GM10266 (cell line): ENCODE measurements at regions not wholly inside any gene's neighbourhood (a gene's known extent, or its start where the extent isn't known, plus 50 kb on each side); places are given as distances from the start of the nearest gene placed in this dataset.
"Not testable (repeated sequence)": the region's sequence is repeated elsewhere in the genome, so short reads cannot be mapped to it uniquely, and the experiment has no call there.

ENCODE experiments used
- DNase-seq: peaks from one replicate; pipeline ENCODE4 v3.0.0; 2012; ENCODE audit errors: extremely low spot score
- TF ChIP-seq, protein P1 (sequence below): IDR thresholded peaks from 2 replicates; pipeline ENCODE4 v1.5.1; 2012; ENCODE audit warnings: mild to moderate bottlenecking, low read depth; ENCODE audit not compliant: control insufficient read depth, insufficient read depth; ENCODE audit errors: missing control alignments

- TF ChIP-seq, protein P1, sequence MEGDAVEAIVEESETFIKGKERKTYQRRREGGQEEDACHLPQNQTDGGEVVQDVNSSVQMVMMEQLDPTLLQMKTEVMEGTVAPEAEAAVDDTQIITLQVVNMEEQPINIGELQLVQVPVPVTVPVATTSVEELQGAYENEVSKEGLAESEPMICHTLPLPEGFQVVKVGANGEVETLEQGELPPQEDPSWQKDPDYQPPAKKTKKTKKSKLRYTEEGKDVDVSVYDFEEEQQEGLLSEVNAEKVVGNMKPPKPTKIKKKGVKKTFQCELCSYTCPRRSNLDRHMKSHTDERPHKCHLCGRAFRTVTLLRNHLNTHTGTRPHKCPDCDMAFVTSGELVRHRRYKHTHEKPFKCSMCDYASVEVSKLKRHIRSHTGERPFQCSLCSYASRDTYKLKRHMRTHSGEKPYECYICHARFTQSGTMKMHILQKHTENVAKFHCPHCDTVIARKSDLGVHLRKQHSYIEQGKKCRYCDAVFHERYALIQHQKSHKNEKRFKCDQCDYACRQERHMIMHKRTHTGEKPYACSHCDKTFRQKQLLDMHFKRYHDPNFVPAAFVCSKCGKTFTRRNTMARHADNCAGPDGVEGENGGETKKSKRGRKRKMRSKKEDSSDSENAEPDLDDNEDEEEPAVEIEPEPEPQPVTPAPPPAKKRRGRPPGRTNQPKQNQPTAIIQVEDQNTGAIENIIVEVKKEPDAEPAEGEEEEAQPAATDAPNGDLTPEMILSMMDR: no peak
- no peak for DNase-seq
These were observed 89.2 kb upstream of the EXOC2 start for GRCh38 chr6:782141-782540.

DNA sequence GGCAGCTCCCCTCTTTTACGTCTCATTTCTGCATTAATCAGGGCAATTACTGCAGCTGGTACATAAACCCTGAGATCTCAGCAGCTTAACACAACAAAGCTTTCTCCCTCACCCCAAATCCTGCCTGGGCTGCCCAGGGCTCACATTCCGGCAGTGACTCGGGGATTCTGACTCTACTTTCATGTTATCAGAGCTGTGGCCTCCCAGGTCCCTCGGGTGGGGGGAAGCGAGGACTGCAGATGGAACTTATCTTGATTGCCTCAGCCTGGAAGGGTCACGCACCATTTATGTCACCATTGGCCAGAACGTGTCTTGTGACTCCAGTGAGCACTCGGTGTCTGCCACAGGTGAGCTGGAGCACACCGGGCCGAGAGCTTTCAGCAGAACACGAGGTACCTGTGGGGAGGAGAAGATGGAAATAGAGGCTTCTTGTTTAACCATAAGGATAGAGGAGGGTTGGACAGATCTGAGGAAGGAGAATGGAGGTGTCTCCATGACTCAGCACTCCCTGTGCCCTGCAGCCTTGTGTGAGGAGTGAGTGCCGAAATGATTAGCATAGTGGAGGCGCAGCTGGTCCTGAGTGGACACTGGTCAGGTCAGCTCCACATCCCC is 88.5 kb upstream of the EXOC2 start:
- no peak for DNase-seq
- TF ChIP-seq, protein P1: no peak

GRCh38 chr6:780706-781105 is 87.8 kb upstream of the EXOC2 start:
- no peak for DNase-seq

GRCh38 chr6:776951-777350 is 84.0 kb upstream of the EXOC2 start:
- TF ChIP-seq, protein P1: no peak
- DNase-seq: no peak

More at GRCh38 chr6:780706-781105, 87.8 kb upstream of the EXOC2 start:
- TF ChIP-seq, protein P1: no peak

DNA sequence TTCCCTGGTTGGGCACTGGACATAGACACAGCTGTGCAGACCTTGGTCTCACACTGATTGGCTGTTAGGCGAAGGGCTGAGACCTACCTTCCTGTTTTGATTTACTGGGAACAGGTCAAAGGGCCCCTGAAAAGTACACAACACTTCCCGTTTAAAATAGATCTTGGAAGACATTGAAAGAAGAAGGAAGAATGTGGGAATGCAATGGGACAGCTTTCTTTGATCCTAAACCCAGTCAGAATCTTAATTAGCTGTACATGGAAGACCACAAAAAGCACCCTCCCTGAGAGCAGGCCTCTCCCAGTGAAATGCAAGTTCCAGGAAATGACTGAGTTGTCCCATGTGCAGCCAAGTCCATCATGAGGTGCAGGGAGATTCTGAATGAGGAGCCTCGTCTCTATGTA is 83.6 kb upstream of the EXOC2 start:
- TF ChIP-seq, protein P1: no peak
- no peak for DNase-seq

- no peak for DNase-seq
These were observed 82.9 kb upstream of the EXOC2 start for GRCh38 chr6:775863-776262.

DNA sequence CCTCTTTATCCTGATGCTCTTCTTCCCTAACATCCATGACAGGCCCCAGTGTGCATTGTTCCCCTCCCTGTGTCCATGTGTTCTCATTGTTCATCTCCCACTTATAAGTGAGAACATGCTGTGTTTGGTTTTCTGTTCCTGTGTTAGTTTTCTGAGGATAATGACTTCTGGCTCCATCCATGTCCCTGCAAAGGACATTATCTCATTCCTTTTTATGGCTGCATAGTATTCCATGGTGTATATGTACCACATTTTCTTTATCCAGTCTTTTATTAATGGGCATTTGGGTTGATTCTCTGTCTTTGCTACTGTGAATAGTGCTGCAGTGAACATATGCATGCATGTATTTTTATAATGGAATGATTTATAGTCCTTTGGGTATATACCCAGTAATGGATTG is 78.7 kb upstream of the EXOC2 start:
- not testable (repeated sequence) for DNase-seq

More at GRCh38 chr6:775863-776262, 82.9 kb upstream of the EXOC2 start:
- TF ChIP-seq, protein P1: no peak
